ENCODE measurements at regions not wholly inside any gene's neighbourhood (a gene's known extent, or its start where the extent isn't known, plus 50 kb on each side); places are given as distances from the start of the nearest gene placed in this dataset.

GRCh38 chr10:36256948-36257356, 614.9 kb upstream of the FZD8 start:
- H3K9ac ChIP-seq (ENCODE audit: insufficient read depth, low read length): no peak overlapping the region
- H3K4me3 ChIP-seq (replicated peaks in 1 of 4; ENCODE audit: control extremely low read depth in 1 of 4, insufficient read depth in 1 of 4, low read depth in 3 of 4, low read length in 4 of 4): no peak overlapping the region
- H3K79me2 ChIP-seq (ENCODE audit: control insufficient read depth, insufficient read depth, low read length): no peaks in the 10 kb centered on the region
- H3K9me3 ChIP-seq (ENCODE audit: control insufficient read depth, insufficient read depth, low read depth, low read length): no peaks in the 10 kb centered on the region
- H3K4me2 ChIP-seq (ENCODE audit: extremely low read depth, insufficient read depth, low read length): no peak overlapping the region
- no peaks in the 10 kb centered on the region for H3K4me1 ChIP-seq (ENCODE audit: control insufficient read depth, extremely low read depth, insufficient read depth, low read length)
- no peaks in the 10 kb centered on the region for H3K27me3 ChIP-seq (ENCODE audit: control insufficient read depth, insufficient read depth, low read length)
- no peaks in the 10 kb centered on the region for H4K20me1 ChIP-seq (ENCODE audit: control insufficient read depth, extremely low read depth, insufficient read depth, low read length)
- H3K27ac ChIP-seq (ENCODE audit: insufficient read depth, low read length): no peak overlapping the region
- peak; percentile 42 to 66 for DNase-seq (ENCODE audit: low read depth in 2 of 2)
- H2AFZ ChIP-seq (ENCODE audit: low read length): no peak overlapping the region
- TF ChIP-seq EZH2 (IDR thresholded peaks at IDR 0.05; ENCODE audit: low read length, missing control alignments): no peak
- TF ChIP-seq CTCF (conservative IDR thresholded peaks at IDR 0.05 in 1 of 2, IDR thresholded peaks at IDR 0.05 in 1 of 2; ENCODE audit: low read depth in 1 of 2, low read length in 2 of 2): no peak
- H3K36me3 ChIP-seq (ENCODE audit: control insufficient read depth, insufficient read depth, low read length): no peaks in the 10 kb centered on the region

DNA sequence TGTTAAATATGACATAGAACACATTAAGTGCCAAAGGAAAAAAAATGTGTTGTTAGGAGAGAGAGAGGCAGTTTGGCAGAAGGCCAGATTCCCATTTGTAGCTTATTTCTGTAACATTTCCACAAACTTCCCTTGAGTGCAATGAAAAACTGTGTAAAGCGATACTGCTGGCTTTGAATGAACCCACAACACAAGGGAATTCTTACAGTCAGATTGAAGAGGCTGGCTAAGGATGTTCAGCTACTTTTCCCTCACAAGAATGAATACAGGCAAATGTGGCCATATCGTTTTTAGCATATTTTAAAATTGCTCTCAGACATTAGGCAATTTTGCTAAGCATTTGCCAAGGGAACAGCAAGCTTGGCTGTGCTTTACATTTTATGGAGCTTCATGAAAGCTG, 614.1 kb upstream of the FZD8 start:
- no peak overlapping the region for H3K27ac ChIP-seq (ENCODE audit: insufficient read depth, low read length)
- no peaks in the 10 kb centered on the region for H3K27me3 ChIP-seq (ENCODE audit: control insufficient read depth, insufficient read depth, low read length)
- peak in 1 of 2 donors; percentile 43 for DNase-seq (ENCODE audit: low read depth in 2 of 2)
- no peak overlapping the region for H2AFZ ChIP-seq (ENCODE audit: low read length)
- H4K20me1 ChIP-seq (ENCODE audit: control insufficient read depth, extremely low read depth, insufficient read depth, low read length): no peaks in the 10 kb centered on the region
- no peak for TF ChIP-seq EZH2 (IDR thresholded peaks at IDR 0.05; ENCODE audit: low read length, missing control alignments)
- TF ChIP-seq CTCF (conservative IDR thresholded peaks at IDR 0.05 in 1 of 2, IDR thresholded peaks at IDR 0.05 in 1 of 2; ENCODE audit: low read depth in 1 of 2, low read length in 2 of 2): no peak
- no peaks in the 10 kb centered on the region for H3K36me3 ChIP-seq (ENCODE audit: control insufficient read depth, insufficient read depth, low read length)
- H3K9me3 ChIP-seq (ENCODE audit: control insufficient read depth, insufficient read depth, low read depth, low read length): no peaks in the 10 kb centered on the region
- H3K4me1 ChIP-seq (ENCODE audit: control insufficient read depth, extremely low read depth, insufficient read depth, low read length): no peaks in the 10 kb centered on the region
- H3K4me2 ChIP-seq (ENCODE audit: extremely low read depth, insufficient read depth, low read length): no peak overlapping the region
- no peak overlapping the region for H3K9ac ChIP-seq (ENCODE audit: insufficient read depth, low read length)
- no peaks in the 10 kb centered on the region for H3K79me2 ChIP-seq (ENCODE audit: control insufficient read depth, insufficient read depth, low read length)
- H3K4me3 ChIP-seq (replicated peaks in 1 of 4; ENCODE audit: control extremely low read depth in 1 of 4, insufficient read depth in 1 of 4, low read depth in 3 of 4, low read length in 4 of 4): no peak overlapping the region

DNA sequence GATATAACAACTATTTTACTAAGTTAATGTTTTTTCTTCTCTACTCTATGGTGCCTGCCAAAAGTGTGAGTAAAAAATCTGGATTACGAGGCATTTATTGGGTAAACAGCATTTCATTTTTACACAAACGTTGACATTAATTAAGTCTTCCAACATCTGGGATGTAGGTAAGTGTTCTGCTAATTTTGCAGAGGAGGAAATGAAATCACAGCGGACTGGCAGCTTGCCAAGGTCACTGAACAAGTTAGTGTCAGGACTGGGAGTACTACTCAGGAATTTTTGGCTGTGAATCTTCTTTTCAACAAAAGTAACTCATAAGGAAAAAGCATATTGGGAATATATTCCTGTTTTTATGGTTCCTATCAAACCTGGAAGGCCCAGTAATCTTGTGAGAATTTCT, 612.1 kb upstream of the FZD8 start:
- peak in 1 of 2 donors; percentile 25 for DNase-seq (ENCODE audit: low read depth in 2 of 2)
- H4K20me1 ChIP-seq (ENCODE audit: control insufficient read depth, extremely low read depth, insufficient read depth, low read length): no peaks in the 10 kb centered on the region
- H3K27me3 ChIP-seq (ENCODE audit: control insufficient read depth, insufficient read depth, low read length): no peaks in the 10 kb centered on the region
- H3K9ac ChIP-seq (ENCODE audit: insufficient read depth, low read length): no peak overlapping the region
- no peaks in the 10 kb centered on the region for H3K9me3 ChIP-seq (ENCODE audit: control insufficient read depth, insufficient read depth, low read depth, low read length)
- no peak overlapping the region for H3K4me3 ChIP-seq (replicated peaks in 1 of 4; ENCODE audit: control extremely low read depth in 1 of 4, insufficient read depth in 1 of 4, low read depth in 3 of 4, low read length in 4 of 4)
- no peak overlapping the region for H3K4me2 ChIP-seq (ENCODE audit: extremely low read depth, insufficient read depth, low read length)
- H2AFZ ChIP-seq (ENCODE audit: low read length): no peak overlapping the region
- no peaks in the 10 kb centered on the region for H3K36me3 ChIP-seq (ENCODE audit: control insufficient read depth, insufficient read depth, low read length)
- no peak overlapping the region for H3K27ac ChIP-seq (ENCODE audit: insufficient read depth, low read length)
- H3K79me2 ChIP-seq (ENCODE audit: control insufficient read depth, insufficient read depth, low read length): no peaks in the 10 kb centered on the region
- TF ChIP-seq CTCF (conservative IDR thresholded peaks at IDR 0.05 in 1 of 2, IDR thresholded peaks at IDR 0.05 in 1 of 2; ENCODE audit: low read depth in 1 of 2, low read length in 2 of 2): no peak
- TF ChIP-seq EZH2 (IDR thresholded peaks at IDR 0.05; ENCODE audit: low read length, missing control alignments): no peak
- H3K4me1 ChIP-seq (ENCODE audit: control insufficient read depth, extremely low read depth, insufficient read depth, low read length): no peaks in the 10 kb centered on the region

Measured in fibroblast of lung (primary cell).